ENCODE measurements at regions not wholly inside any gene's neighbourhood (a gene's known extent, or its start where the extent isn't known, plus 50 kb on each side); places are given as distances from the start of the nearest gene placed in this dataset.

DNA sequence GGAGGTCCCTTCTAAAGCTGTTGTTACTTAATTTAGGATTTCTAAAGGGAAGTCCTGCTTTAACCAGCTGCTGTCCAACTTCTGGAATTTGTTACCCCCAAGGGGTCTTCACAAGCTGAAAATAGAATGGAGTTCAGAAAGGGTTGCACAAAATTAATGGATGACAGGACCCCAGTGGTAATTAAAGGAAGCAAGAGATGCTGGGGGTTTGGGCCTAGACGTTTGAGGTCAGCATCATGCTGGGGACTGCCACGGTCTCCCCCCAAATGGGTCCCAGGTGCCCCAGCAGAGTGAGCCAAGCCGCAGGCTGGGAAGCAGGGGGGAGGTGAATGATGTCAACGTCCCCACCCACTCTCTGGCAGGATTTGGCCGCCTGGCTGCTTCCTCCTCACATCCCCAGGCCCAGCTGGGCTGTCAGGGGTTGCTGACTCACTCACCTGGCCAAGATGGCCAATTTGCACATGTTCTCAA is 97.5 kb upstream of the ARAP3 start:
- DNase-seq (ENCODE audit: low read depth, low spot score), result peak; percentile 22
- H3K4me3 ChIP-seq (ENCODE audit: low read length), result no peak overlapping the region

- H3K4me3 ChIP-seq (ENCODE audit: low read length), result no peak overlapping the region
- no peak for DNase-seq (ENCODE audit: low read depth, low spot score)
These were observed 96.7 kb upstream of the ARAP3 start for GRCh38 chr5:141778683-141779082.

DNA sequence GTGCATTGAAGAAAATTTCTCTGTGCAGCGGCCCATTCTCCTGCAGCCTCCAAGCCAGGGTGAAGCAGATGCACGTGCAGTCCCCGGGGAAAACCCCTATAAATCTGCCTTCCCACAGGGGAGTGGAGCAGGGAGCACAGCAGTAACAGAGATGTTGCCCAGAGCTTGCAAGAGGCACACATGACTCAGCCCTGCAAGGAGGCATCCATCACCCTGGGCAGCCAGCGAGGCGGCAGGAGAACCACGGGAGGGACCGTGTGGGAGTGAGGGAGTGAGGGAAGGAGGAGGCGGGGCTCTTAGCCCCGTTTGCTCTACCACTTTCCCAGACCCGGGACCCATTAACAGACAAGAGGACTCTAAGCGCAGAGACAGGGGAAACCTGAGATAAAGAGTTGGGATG is 96.2 kb upstream of the ARAP3 start:
- no peak for DNase-seq (ENCODE audit: low read depth, low spot score)
- H3K4me3 ChIP-seq (ENCODE audit: low read length), result no peak overlapping the region

DNA sequence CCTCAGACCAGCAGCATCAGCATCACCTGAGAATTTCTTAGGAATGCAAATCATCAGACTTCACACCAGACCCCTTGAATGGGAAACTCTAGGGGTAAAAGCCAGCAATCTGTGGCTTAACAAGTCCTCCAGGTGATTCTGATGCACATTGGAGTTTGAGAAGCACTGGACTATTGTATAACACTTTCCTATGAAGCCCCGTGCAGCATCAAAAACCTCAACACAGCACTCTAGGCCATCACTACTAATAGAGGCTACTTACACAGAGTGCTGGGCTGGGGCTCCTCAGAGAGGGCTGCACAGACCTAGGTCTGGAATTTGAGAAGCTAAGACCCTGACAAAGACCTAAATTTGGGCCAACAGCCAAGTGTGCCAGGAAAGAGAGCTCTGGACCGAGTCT is 95.7 kb upstream of the ARAP3 start:
- no peak for DNase-seq (ENCODE audit: low read depth, low spot score)
- H3K4me3 ChIP-seq (ENCODE audit: low read length), result no peak overlapping the region

DNA sequence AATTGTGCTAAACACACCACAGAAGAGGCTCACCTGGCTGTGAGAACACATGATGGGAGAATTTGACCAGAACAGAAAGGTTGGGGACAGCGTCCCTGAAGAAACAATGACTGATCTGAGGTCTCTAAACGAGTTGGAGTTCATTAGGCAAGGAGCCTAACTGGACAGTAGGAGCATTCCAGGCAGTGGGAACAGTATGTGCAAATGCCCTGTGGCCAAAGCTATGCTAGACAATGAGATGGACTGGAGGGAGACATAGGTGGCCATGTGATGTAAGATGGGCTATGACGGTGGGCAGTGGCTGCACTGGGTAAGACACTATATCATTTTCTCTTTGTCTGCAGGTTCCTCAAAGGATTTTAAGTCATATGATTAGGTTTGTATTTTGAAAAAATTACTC is 95.1 kb upstream of the ARAP3 start:
- DNase-seq (ENCODE audit: low read depth, low spot score), result no peak
- H3K4me3 ChIP-seq (ENCODE audit: low read length), result no peak overlapping the region

GRCh38 chr5:141773779-141774562 is 91.9 kb upstream of the ARAP3 start:
- no peak overlapping the region for H3K4me3 ChIP-seq (ENCODE audit: low read length)
- DNase-seq (ENCODE audit: low read depth, low spot score), result no peak

DNA sequence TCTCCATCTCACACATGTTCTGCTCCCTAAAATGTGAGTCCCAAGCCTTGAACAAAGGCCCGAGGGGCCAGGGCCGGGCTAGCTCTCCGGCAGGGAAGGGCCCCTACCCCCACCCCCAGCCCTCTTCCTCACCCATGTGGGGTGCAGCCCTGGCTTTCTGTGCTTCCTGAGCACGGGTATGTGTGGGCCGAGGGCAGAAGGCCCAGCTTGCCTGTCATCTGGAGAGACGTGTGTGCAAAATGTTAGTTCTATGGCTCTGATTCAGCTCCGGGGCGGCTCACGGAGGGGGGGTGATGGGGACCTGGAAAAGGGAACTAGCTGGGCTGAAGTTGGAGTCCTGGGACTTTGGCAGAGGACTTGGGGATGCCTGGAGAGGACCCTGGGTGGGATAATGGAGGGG is 90.3 kb upstream of the ARAP3 start:
- H3K4me3 ChIP-seq (ENCODE audit: low read length), result no peak overlapping the region
- DNase-seq (ENCODE audit: low read depth, low spot score), result no peak

DNA sequence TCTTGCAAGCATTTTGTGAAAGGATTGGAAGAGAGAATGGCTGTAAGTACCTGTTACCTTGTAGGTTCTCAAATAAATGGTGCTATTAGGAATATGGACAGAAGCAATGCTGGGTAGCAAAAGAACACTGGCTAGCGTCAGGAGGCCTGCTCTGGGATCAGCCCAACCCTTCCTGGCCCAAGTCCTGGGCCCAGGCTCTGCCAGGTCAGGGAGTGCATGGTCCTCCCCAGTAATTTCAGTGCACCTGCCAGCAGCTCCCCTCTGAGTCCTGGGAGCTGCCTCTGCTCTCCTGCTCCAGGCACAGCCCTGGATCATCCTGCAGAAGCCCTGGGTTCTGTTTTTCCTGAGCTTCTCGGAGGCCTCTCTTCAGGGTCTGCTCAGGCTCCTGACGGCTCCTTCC is 89.5 kb upstream of the ARAP3 start:
- DNase-seq (ENCODE audit: low read depth, low spot score), result no peak
- H3K4me3 ChIP-seq (ENCODE audit: low read length), result no peak overlapping the region

GRCh38 chr5:141771031-141771430 is 89.0 kb upstream of the ARAP3 start:
- DNase-seq (ENCODE audit: low read depth, low spot score), result no peak
- no peak overlapping the region for H3K4me3 ChIP-seq (ENCODE audit: low read length)

GRCh38 chr5:141769671-141770070 is 87.6 kb upstream of the ARAP3 start:
- DNase-seq (ENCODE audit: low read depth, low spot score), result no peak
- no peak overlapping the region for H3K4me3 ChIP-seq (ENCODE audit: low read length)

GRCh38 chr5:141767671-141768070 is 85.6 kb upstream of the ARAP3 start:
- no peak for DNase-seq (ENCODE audit: low read depth, low spot score)
- H3K4me3 ChIP-seq (ENCODE audit: low read length), result no peak overlapping the region

DNA sequence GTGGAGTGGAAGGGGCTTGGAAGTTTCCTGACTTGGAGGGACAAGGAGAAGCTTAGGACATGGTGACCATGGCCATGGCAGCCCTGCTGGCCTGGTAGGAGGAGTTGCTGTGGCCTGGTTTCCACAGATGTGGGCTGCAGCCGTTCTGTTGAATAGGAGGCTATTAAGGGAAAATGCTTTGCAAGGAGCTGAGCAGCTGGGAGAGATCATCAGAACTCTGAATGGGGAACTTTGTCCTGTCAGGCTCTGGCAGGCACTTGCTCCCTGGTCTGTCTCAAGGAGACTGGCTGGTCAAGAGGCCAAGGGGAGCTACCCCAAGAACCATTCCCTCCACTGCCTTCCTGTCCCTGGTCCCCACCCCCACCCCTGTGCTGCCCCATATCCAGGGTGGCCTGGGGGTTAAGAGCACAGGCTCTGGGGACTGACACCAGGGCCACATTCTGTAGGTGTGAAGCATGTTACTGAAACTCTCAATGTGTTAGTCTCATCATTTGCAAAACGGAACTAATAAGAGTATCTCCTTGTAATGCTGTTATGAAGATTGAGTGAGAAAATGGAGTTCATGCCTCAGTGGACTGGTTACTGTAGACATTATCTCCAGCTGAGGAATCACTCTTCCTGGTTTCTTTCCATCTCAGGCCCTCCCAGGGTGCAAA is 84.0 kb upstream of the ARAP3 start:
- no peak overlapping the region for H3K4me3 ChIP-seq (ENCODE audit: low read length)
- DNase-seq (ENCODE audit: low read depth, low spot score), result no peak

- no peak overlapping the region for H3K4me3 ChIP-seq (ENCODE audit: low read length)
- no peak for DNase-seq (ENCODE audit: low read depth, low spot score)
These were observed 81.5 kb upstream of the ARAP3 start for GRCh38 chr5:141763541-141763940.

- H3K4me3 ChIP-seq (ENCODE audit: low read length), result no peak overlapping the region
- no peak for DNase-seq (ENCODE audit: low read depth, low spot score)
These were observed 80.8 kb upstream of the ARAP3 start for GRCh38 chr5:141762790-141763368.

GRCh38 chr5:141762316-141762715 is 80.3 kb upstream of the ARAP3 start:
- no peak overlapping the region for H3K4me3 ChIP-seq (ENCODE audit: low read length)
- no peak for DNase-seq (ENCODE audit: low read depth, low spot score)

GRCh38 chr5:141760753-141761152 is 78.7 kb upstream of the ARAP3 start:
- H3K4me3 ChIP-seq (ENCODE audit: low read length), result no peak overlapping the region
- DNase-seq (ENCODE audit: low read depth, low spot score), result no peak

GRCh38 chr5:141760193-141760592 is 78.2 kb upstream of the ARAP3 start:
- no peak overlapping the region for H3K4me3 ChIP-seq (ENCODE audit: low read length)
- DNase-seq (ENCODE audit: low read depth, low spot score), result no peak

DNA sequence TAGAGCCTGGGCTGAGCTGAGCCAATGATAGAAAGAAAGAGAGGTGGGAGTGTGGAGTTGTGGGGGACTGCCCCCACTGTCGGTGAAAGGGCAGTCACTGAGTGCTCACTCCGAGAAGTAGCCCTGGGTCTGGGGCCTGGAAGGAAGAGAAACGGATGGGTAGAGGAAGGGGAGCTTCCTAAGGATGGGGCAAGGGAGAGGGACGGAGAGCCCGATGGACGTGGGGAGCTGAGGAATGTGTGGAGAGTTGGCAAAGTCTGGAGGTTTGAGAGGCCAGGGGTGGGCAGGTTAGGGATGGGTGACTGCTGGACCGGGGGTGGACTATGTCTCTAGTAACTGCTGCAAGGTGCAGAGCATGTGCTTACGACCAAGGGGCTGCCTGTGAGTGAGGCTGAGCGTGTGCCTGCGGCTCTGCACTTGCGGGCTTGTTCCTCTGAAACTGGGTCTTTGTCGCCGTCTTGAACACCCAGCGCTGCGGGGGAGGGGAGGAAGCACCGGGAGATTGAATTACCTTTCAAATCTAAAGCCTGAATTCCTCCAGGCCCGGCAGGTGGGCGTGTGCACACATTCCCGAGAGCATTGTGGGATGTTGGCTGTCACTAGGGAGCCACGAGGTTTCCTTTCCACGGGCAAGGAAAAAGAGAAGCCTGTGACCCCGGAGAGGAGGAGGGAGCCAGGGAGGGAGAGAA is 76.4 kb upstream of the ARAP3 start:
- H3K4me3 ChIP-seq (ENCODE audit: low read length), result no peak overlapping the region
- DNase-seq (ENCODE audit: low read depth, low spot score), result no peak

GRCh38 chr5:141757402-141757801 is 75.4 kb upstream of the ARAP3 start:
- no peak overlapping the region for H3K4me3 ChIP-seq (ENCODE audit: low read length)
- no peak for DNase-seq (ENCODE audit: low read depth, low spot score)

- no peak overlapping the region for H3K4me3 ChIP-seq (ENCODE audit: low read length)
- DNase-seq (ENCODE audit: low read depth, low spot score), result no peak
These were observed 74.2 kb upstream of the ARAP3 start for GRCh38 chr5:141756196-141756595.

Data from Jurkat, Clone E6-1 (cell line).